WTC11 (cell line): ENCODE measurements at regions not wholly inside any gene's neighbourhood (a gene's known extent, or its start where the extent isn't known, plus 50 kb on each side); places are given as distances from the start of the nearest gene placed in this dataset.

Experiments used
- ATAC-seq: fragments of 200-7000 bp; cut with Tn5 transposase; 2 replicates; pipeline ENCODE4 v1.10.0; 2021; ENCODE audit warnings: mild to moderate bottlenecking, moderate library complexity
- CTCF ChIA-PET: fragments of 300-600 bp; sonication (Branson Sonifier 250); formaldehyde crosslinking; loops from one replicate; lab custom pipeline; 2021; ENCODE audit warnings: antibody characterized with exemption; lab: Charles Lee
- POLR2A ChIA-PET: fragments of 350-600 bp; sonication (Branson Sonifier 250); formaldehyde crosslinking; loops from one replicate; lab custom pipeline; 2021; ENCODE audit warnings: antibody characterized with exemption; lab: Charles Lee
- DNase-seq: peaks from one replicate; pipeline ENCODE4 v3.0.0; 2021; ENCODE audit warnings: low spot score
- H3K27ac Mint-ChIP-seq: 2 replicates; pipeline ENCODE4 v1.8.0; 2021; ENCODE audit warnings: mixed read lengths
- H3K27me3 Mint-ChIP-seq: 2 replicates; pipeline ENCODE4 v1.8.0; 2021; ENCODE audit warnings: low read depth, mild to moderate bottlenecking, moderate library complexity, mixed read lengths
- H3K36me3 Mint-ChIP-seq: 2 replicates; pipeline ENCODE4 v1.8.0; 2021; ENCODE audit warnings: mixed read lengths
- H3K4me1 Mint-ChIP-seq: 2 replicates; pipeline ENCODE4 v1.8.0; 2022; ENCODE audit warnings: mixed read lengths
- H3K4me3 Mint-ChIP-seq: 2 replicates; pipeline ENCODE4 v1.8.0; 2021; ENCODE audit warnings: mild to moderate bottlenecking, moderate library complexity, mixed read lengths
- H3K9me3 Mint-ChIP-seq: 2 replicates; pipeline ENCODE4 v1.8.0; 2021; ENCODE audit warnings: mixed read lengths
- AFF4 ChIP-seq: sonication (generic); formaldehyde crosslinking; IDR thresholded peaks from 2 replicates; pipeline ENCODE4 v1.8.1; 2023; ENCODE audit warnings: mild to moderate bottlenecking, missing genetic modification reagents, borderline replicate concordance
- ARID4B ChIP-seq: sonication (generic); formaldehyde crosslinking; IDR thresholded peaks from 2 replicates; pipeline ENCODE4 v1.8.0; 2023; ENCODE audit warnings: missing genetic modification reagents, mild to moderate bottlenecking, borderline replicate concordance
- ATF1 ChIP-seq: sonication (generic); formaldehyde crosslinking; IDR thresholded peaks from 2 replicates; pipeline ENCODE4 v1.8.1; 2023; ENCODE audit warnings: mild to moderate bottlenecking, moderate library complexity, missing genetic modification reagents
- ATF3 ChIP-seq: sonication (generic); formaldehyde crosslinking; conservative IDR thresholded peaks from 2 replicates; pipeline ENCODE4 v1.8.1; 2022; ENCODE audit warnings: mild to moderate bottlenecking, missing genetic modification reagents
- CREM ChIP-seq: sonication (generic); formaldehyde crosslinking; IDR thresholded peaks from 2 replicates; pipeline ENCODE4 v1.8.1; 2022; ENCODE audit warnings: mild to moderate bottlenecking, missing genetic modification reagents, moderate library complexity
- CTCF ChIP-seq: fragments of 200-600 bp; IDR thresholded peaks from 2 replicates; pipeline ENCODE4 v1.8.0; 2022; ENCODE audit warnings: antibody characterized with exemption
- FOXJ3 ChIP-seq: sonication (generic); formaldehyde crosslinking; IDR thresholded peaks from 2 replicates; pipeline ENCODE4 v1.9.0; 2021; ENCODE audit warnings: missing genetic modification reagents, mild to moderate bottlenecking, borderline replicate concordance
- GRHL2 ChIP-seq: fragments of 250-450 bp; sonication (Bioruptor Pico); IDR thresholded peaks from 2 replicates; pipeline ENCODE4 v1.8.0; 2022; ENCODE audit warnings: mild to moderate bottlenecking, moderate library complexity; ENCODE audit not compliant: insufficient replicate concordance, severe bottlenecking
- JAZF1 ChIP-seq: fragments of 250-450 bp; sonication (Bioruptor Pico); IDR thresholded peaks from 2 replicates; pipeline ENCODE4 v1.9.0; 2021; ENCODE audit warnings: moderate library complexity, mild to moderate bottlenecking, inconsistent platforms
- MYBL2 ChIP-seq: sonication (generic); formaldehyde crosslinking; IDR thresholded peaks from 2 replicates; pipeline ENCODE4 v1.8.1; 2023; ENCODE audit warnings: mild to moderate bottlenecking, moderate library complexity, missing genetic modification reagents
- NR2C2 ChIP-seq: sonication (generic); formaldehyde crosslinking; IDR thresholded peaks from 2 replicates; pipeline ENCODE4 v1.8.0; 2022; ENCODE audit warnings: mild to moderate bottlenecking, missing genetic modification reagents
- NR3C1 ChIP-seq: sonication (generic); formaldehyde crosslinking; conservative IDR thresholded peaks from 2 replicates; pipeline ENCODE4 v1.8.1; 2023; ENCODE audit warnings: low read depth, mild to moderate bottlenecking, missing genetic modification reagents
- OVOL2 ChIP-seq: fragments of 250-450 bp; sonication (Bioruptor Pico); IDR thresholded peaks from 2 replicates; pipeline ENCODE4 v1.9.0; 2021; ENCODE audit warnings: mild to moderate bottlenecking, borderline replicate concordance
- RELA ChIP-seq: sonication (generic); formaldehyde crosslinking; IDR thresholded peaks from 2 replicates; pipeline ENCODE4 v1.8.1; 2022; ENCODE audit warnings: missing genetic modification reagents, mild to moderate bottlenecking, borderline replicate concordance
- SMAD3 ChIP-seq: sonication (generic); formaldehyde crosslinking; IDR thresholded peaks from 2 replicates; pipeline ENCODE4 v1.8.0; 2022; ENCODE audit warnings: missing genetic modification reagents, mild to moderate bottlenecking, borderline replicate concordance
- SMAD4 ChIP-seq: sonication (generic); formaldehyde crosslinking; IDR thresholded peaks from 2 replicates; pipeline ENCODE4 v1.8.0; 2022; ENCODE audit warnings: mild to moderate bottlenecking, missing genetic modification reagents
- ZBTB21 ChIP-seq: sonication (generic); formaldehyde crosslinking; IDR thresholded peaks from 2 replicates; pipeline ENCODE4 v1.8.1; 2023; ENCODE audit warnings: mild to moderate bottlenecking, missing genetic modification reagents, borderline replicate concordance
- ZNF138 ChIP-seq: sonication (generic); formaldehyde crosslinking; conservative IDR thresholded peaks from 2 replicates; pipeline ENCODE4 v1.8.1; 2022; ENCODE audit warnings: mild to moderate bottlenecking, moderate library complexity, missing genetic modification reagents
- ZNF219 ChIP-seq: sonication (generic); formaldehyde crosslinking; IDR thresholded peaks from 2 replicates; pipeline ENCODE4 v1.8.0; 2023; ENCODE audit warnings: missing genetic modification reagents, mild to moderate bottlenecking, borderline replicate concordance
- ZNF317 ChIP-seq: sonication (generic); formaldehyde crosslinking; IDR thresholded peaks from 2 replicates; pipeline ENCODE4 v1.8.1; 2023; ENCODE audit warnings: low read depth, mild to moderate bottlenecking, moderate library complexity, missing genetic modification reagents, borderline replicate concordance
- ZNF512 ChIP-seq: sonication (generic); formaldehyde crosslinking; IDR thresholded peaks from 2 replicates; pipeline ENCODE4 v1.8.1; 2022; ENCODE audit warnings: missing genetic modification reagents, borderline replicate concordance

- TF ChIP-seq OVOL2 (CRISPR knock-in tag) (no peak), CTCF (no peak), ZBTB21 (CRISPR knock-in tag) (no peak), SMAD4 (CRISPR knock-in tag) (no peak), ZNF219 (CRISPR knock-in tag) (no peak)
Observed at GRCh38 chr10:53183733-53184132, 411.1 kb upstream of the MBL2 start (continued).

GRCh38 chr10:53177468-53177867 lies 404.9 kb upstream of the MBL2 start:
- Mint-ChIP-seq H3K36me3 (no peaks in the 10 kb centered on the region), H3K27me3 (no peaks in the 10 kb centered on the region), H3K4me3 (no peak overlapping the region), H3K27ac (no peak overlapping the region), H3K4me1 (peaks cover 5% of the 10 kb centered on the region), H3K9me3 (no peaks in the 10 kb centered on the region)
- TF ChIP-seq ZNF219 (CRISPR knock-in tag) (no peak), RELA (no peak), ZNF317 (CRISPR knock-in tag) (no peak), NR3C1 (CRISPR knock-in tag) (no peak), SMAD3 (CRISPR knock-in tag) (no peak), FOXJ3 (CRISPR knock-in tag) (no peak), ZNF138 (no peak), NR2C2 (no peak), JAZF1 (no peak), AFF4 (CRISPR knock-in tag) (no peak), CREM (CRISPR knock-in tag) (no peak), MYBL2 (CRISPR knock-in tag) (no peak), GRHL2 (no peak), ATF3 (CRISPR knock-in tag) (no peak), ARID4B (CRISPR knock-in tag) (no peak), ATF1 (no peak), ZNF512 (CRISPR knock-in tag) (no peak)
- ChIA-PET POLR2A (no interaction called here), CTCF (no interaction called here)
- ATAC-seq, result no peak
- no peak for DNase-seq
